ENCODE measurements at regions not wholly inside any gene's neighbourhood (a gene's known extent, or its start where the extent isn't known, plus 50 kb on each side); places are given as distances from the start of the nearest gene placed in this dataset.

DNA sequence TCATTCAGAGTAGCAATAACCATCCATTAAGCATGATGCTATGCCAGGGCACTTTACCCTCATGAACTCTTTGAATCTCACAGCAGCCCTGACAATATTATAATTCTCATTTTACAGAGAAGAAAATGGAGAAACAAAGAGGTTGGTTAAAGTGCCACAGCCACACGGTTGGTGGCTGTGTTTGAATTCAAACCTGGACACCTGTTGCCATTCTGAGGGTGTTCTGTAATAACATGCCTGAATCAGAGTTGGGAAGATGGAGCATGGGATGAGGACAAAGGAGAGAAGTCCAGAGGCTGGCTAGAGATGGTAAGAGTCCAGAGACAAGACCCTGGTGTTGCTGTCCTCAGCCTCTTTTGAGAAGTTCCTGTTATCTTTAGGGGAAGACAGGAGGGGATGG lies 127.7 kb downstream of the DHX35 start:
- H3K4me2 ChIP-seq (ENCODE audit: low read length): no peak overlapping the region
- H3K4me1 ChIP-seq: no peaks in the 10 kb centered on the region
- H3K36me3 ChIP-seq (ENCODE audit: control insufficient read depth, insufficient read depth, low read length): no peaks in the 10 kb centered on the region
- H3K9ac ChIP-seq: no peak overlapping the region
- no peak overlapping the region for H3K27ac ChIP-seq
- H3K9me3 ChIP-seq (ENCODE audit: control insufficient read depth, low read length): no peaks in the 10 kb centered on the region
- no peaks in the 10 kb centered on the region for H3K27me3 ChIP-seq (ENCODE audit: control insufficient read depth, insufficient read depth, low read length)
- no peak overlapping the region for H3K4me3 ChIP-seq (ENCODE audit: low read depth, low read length)
- no peaks in the 10 kb centered on the region for H3K79me2 ChIP-seq
- no peak overlapping the region for H2AFZ ChIP-seq
- TF ChIP-seq, protein P1, sequence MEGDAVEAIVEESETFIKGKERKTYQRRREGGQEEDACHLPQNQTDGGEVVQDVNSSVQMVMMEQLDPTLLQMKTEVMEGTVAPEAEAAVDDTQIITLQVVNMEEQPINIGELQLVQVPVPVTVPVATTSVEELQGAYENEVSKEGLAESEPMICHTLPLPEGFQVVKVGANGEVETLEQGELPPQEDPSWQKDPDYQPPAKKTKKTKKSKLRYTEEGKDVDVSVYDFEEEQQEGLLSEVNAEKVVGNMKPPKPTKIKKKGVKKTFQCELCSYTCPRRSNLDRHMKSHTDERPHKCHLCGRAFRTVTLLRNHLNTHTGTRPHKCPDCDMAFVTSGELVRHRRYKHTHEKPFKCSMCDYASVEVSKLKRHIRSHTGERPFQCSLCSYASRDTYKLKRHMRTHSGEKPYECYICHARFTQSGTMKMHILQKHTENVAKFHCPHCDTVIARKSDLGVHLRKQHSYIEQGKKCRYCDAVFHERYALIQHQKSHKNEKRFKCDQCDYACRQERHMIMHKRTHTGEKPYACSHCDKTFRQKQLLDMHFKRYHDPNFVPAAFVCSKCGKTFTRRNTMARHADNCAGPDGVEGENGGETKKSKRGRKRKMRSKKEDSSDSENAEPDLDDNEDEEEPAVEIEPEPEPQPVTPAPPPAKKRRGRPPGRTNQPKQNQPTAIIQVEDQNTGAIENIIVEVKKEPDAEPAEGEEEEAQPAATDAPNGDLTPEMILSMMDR (IDR thresholded peaks at IDR 0.05): no peak

Measured in parathyroid adenoma (tissue), 2 donors.